IPS-18a (cell line): ENCODE measurements at regions not wholly inside any gene's neighbourhood (a gene's known extent, or its start where the extent isn't known, plus 50 kb on each side); places are given as distances from the start of the nearest gene placed in this dataset.

Experiments used
- H3K27ac ChIP-seq: one replicate; pipeline ENCODE4 v1.5.1; 2013; ENCODE audit warnings: low read length
- H3K27me3 ChIP-seq: one replicate; pipeline ENCODE4 v1.6.1; 2013; ENCODE audit warnings: mild to moderate bottlenecking, low read length; ENCODE audit not compliant: control insufficient read depth, insufficient read depth
- H3K36me3 ChIP-seq: one replicate; pipeline ENCODE4 v1.6.1; 2013; ENCODE audit warnings: low read depth, low read length; ENCODE audit not compliant: control insufficient read depth
- H3K4me1 ChIP-seq: one replicate; pipeline ENCODE4 v1.6.1; 2013; ENCODE audit warnings: low read depth, low read length; ENCODE audit not compliant: control insufficient read depth
- H3K4me3 ChIP-seq: one replicate; pipeline ENCODE4 v1.5.1; 2013; ENCODE audit warnings: low read length
- H3K9ac ChIP-seq: one replicate; pipeline ENCODE4 v1.6.1; 2013; ENCODE audit warnings: mild to moderate bottlenecking, low read length, moderate library complexity
- H3K9me3 ChIP-seq: one replicate; pipeline ENCODE4 v1.6.1; 2013; ENCODE audit warnings: low read depth, low read length; ENCODE audit not compliant: control insufficient read depth

DNA sequence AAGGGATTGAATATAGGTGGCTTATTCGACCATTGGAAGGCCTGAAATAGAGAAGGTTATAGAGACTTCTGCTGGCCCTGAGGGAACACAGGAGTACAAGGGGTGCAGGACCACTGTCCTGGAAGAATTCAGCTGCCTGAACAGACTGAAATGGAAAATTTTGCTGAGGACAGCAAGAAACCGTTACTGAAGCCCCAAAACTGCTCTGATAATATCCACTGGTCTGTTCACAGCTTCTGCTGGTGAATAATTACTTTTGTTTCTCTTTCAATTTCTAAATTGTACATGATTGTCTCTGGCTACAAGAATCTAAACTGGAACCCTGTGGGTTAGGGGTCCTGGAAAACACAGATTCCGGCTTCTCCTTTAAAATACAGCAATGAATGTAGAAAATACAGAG is 218.5 kb upstream of the CDH12 start:
- no peaks in the 10 kb centered on the region for H3K4me1 ChIP-seq
- H3K36me3 ChIP-seq: no peaks in the 10 kb centered on the region
- H3K9ac ChIP-seq: no peak overlapping the region
- no peak overlapping the region for H3K4me3 ChIP-seq
- no peak overlapping the region for H3K27ac ChIP-seq
- no peaks in the 10 kb centered on the region for H3K9me3 ChIP-seq
- H3K27me3 ChIP-seq: no peaks in the 10 kb centered on the region

DNA sequence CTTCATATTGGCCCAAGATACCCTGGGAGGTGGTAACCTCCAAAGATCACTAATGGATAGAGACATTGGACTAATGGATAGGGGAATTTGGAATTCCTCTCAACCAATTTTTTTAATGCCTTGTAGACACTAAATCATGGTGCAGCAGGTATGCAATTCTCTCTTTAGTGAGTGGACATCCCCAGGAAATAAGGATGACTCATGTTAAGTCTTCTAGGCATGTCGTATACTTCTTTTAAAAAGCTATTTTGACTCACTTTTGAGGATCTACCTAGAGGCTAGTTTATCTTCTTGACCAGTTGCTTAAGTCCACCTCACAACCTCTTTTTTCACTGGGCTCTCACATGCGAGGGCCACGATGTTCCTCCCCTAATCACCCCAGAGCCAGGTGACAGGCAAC is 211.6 kb upstream of the CDH12 start:
- H3K27ac ChIP-seq: no peak overlapping the region

DNA sequence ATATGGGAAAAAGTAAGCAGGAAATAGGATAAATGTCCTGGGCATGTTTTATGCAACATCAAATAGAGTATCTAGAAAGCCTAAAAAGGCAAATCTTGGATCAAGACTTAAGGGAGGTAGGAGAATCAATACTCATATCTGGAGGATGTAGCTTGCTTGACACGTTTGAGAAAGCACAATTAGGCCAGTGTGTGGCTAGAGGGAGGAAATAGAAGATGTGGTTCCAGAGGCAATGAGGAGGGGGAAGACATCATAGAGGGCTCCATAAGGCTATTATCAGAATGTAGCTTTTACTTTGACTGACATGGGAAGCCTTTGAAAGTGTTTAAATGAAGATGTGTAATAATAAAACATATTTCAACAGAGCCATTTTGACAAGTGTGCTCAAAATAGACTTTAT is 200.7 kb upstream of the CDH12 start:
- Histone ChIP-seq H3K9ac (no peak overlapping the region), H3K9me3 (no peaks in the 10 kb centered on the region), H3K27ac (no peak overlapping the region), H3K27me3 (no peaks in the 10 kb centered on the region), H3K36me3 (no peaks in the 10 kb centered on the region), H3K4me3 (no peak overlapping the region), H3K4me1 (no peaks in the 10 kb centered on the region)

More for the DNA sequence above, 211.6 kb upstream of the CDH12 start:
- H3K9me3 ChIP-seq: no peaks in the 10 kb centered on the region
- H3K27me3 ChIP-seq: no peaks in the 10 kb centered on the region
- H3K4me1 ChIP-seq: no peaks in the 10 kb centered on the region
- no peak overlapping the region for H3K9ac ChIP-seq
- H3K36me3 ChIP-seq: no peaks in the 10 kb centered on the region
- no peak overlapping the region for H3K4me3 ChIP-seq

DNA sequence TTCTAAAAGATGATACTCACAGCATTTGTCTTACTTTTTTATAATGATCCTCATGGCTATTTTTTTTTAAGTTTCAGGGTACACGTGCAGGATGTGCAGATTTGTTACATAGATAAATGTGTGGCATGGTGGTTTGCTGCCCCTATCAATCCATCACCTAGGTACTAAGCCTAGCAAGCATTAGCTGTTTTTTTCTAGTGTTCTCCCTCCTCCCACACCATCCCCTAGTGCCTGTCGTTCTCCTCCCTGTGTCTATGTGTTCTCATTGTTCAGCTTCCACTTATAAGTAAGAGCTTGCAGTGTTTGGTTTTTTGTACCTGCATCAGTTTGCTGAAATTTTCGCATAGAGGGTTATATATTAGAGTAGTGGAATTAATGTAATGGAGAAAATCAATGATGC is 189.1 kb upstream of the CDH12 start:
- Histone ChIP-seq H3K4me3 (no peak overlapping the region), H3K9me3 (no peaks in the 10 kb centered on the region), H3K27ac (no peak overlapping the region), H3K9ac (no peak overlapping the region), H3K4me1 (no peaks in the 10 kb centered on the region), H3K27me3 (no peaks in the 10 kb centered on the region), H3K36me3 (no peaks in the 10 kb centered on the region)

DNA sequence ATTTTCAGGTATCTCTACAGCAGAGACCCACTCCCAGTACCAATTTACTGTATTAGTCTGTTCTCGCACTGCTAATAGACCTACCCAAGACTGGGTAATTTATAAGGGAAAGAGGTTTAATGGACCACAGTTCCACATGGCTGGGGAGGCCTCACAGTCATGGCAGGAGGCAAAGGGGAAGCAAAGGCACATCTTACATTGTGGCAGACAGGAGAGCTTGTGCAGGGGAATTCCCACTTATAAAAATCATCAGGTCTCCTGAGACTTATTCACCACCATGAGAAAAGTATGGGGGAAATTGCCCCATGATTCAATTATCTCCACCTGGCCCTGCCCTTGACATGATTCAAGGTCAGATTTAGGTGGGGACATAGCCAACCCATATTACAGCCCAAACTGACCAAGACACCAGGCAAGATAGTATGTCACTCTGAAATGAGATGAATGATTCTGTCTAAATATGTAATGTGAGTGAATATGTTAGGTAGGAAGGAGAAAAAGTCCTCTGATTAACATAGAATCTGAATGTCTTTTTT is 182.5 kb upstream of the CDH12 start:
- Histone ChIP-seq H3K4me3 (no peak overlapping the region), H3K9ac (no peak overlapping the region), H3K4me1 (no peaks in the 10 kb centered on the region), H3K27me3 (no peaks in the 10 kb centered on the region), H3K27ac (no peak overlapping the region), H3K36me3 (no peaks in the 10 kb centered on the region), H3K9me3 (no peaks in the 10 kb centered on the region)

DNA sequence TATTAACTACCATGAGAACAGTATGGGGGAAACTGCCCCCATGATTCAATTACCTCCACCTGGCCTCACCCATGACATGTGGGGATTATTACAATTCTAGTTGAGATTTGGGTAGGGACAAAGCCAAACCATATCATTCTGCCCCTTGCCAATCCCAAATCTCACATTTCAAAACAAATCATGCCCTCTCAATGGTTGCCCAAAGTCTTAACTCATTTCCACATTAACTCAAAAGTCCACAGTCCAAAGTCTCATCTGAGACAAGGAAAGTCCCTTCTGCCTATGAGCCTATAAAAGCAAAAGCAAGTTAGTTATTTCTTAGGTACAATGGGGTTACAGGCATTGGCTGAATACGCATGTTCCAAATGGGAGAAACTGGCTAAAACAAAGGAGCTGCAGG is 180.7 kb upstream of the CDH12 start:
- no peaks in the 10 kb centered on the region for H3K27me3 ChIP-seq
- H3K4me1 ChIP-seq: no peaks in the 10 kb centered on the region
- H3K9ac ChIP-seq: no peak overlapping the region
- H3K27ac ChIP-seq: no peak overlapping the region
- H3K9me3 ChIP-seq: no peaks in the 10 kb centered on the region
- H3K4me3 ChIP-seq: no peak overlapping the region
- no peaks in the 10 kb centered on the region for H3K36me3 ChIP-seq

DNA sequence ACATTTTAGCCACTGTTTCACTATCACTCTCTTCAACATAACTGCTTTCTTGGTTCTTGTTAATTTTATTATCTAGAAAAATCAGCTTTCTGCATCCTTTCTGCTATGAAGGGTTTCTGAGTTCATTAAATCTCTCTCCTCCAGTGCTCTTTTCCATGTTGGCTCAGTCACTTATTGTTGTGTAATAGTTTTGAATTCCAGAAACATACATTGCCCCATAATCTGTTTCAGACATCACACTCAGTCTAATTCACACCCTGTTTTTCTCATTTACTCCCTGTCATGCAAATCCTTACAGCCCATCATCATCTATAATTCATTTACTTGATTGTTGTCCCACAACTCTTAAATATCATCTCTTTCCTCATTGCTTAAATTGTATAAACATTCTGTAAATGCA is 176.1 kb upstream of the CDH12 start:
- no peaks in the 10 kb centered on the region for H3K27me3 ChIP-seq
- no peak overlapping the region for H3K27ac ChIP-seq
- no peak overlapping the region for H3K9ac ChIP-seq
- H3K9me3 ChIP-seq: no peaks in the 10 kb centered on the region
- no peaks in the 10 kb centered on the region for H3K4me1 ChIP-seq
- H3K36me3 ChIP-seq: no peaks in the 10 kb centered on the region
- H3K4me3 ChIP-seq: no peak overlapping the region

DNA sequence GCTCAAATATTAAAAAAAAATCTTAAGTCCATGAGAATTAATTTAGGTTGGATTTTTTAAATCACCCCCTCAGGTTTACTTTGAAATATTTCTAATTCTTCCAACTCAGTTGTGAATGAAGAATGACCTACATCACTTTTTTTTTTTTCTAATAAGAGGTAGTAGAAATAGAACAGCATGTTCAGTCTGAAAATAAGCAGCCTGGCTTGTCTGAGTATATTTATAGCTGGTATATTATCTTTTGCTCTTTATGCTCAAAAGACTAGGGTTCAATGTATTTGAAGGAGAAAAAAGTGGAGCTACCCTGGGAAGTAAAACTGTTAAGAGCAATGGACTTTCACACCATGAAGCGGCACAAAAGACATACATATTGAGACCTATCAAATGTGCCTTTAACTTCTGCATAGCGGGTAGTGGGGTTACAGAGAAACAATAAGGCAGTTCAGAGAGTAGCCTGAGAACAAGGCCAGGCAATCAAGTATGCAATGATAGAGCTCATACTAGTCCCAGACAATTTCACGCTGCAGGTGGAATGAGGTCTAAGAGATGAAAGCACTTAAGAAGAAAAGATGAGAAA is 175.4 kb upstream of the CDH12 start:
- Histone ChIP-seq H3K36me3 (no peaks in the 10 kb centered on the region), H3K9ac (no peak overlapping the region), H3K4me3 (no peak overlapping the region), H3K4me1 (no peaks in the 10 kb centered on the region), H3K27me3 (no peaks in the 10 kb centered on the region), H3K27ac (no peak overlapping the region), H3K9me3 (no peaks in the 10 kb centered on the region)

DNA sequence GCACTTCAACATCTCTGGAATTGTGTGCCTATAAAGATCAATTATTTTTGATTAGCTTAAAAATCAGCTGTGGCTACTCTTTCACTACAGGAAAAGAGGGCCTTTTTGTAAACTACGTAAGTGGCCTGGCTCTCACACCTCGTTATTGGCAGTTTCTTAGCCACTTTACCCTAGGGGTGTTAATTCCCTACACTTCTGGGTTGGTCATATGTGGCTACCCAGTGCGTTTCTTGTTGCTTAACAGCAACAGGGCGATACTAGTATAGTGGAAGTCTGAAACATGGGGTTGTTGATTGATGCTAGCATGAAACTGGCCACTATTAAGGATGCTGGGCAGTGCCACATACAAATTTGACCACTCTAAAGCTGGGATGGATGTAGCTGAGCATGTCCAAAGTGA is 174.7 kb upstream of the CDH12 start:
- no peaks in the 10 kb centered on the region for H3K4me1 ChIP-seq
- H3K9ac ChIP-seq: no peak overlapping the region
- H3K27me3 ChIP-seq: no peaks in the 10 kb centered on the region
- H3K27ac ChIP-seq: no peak overlapping the region
- H3K4me3 ChIP-seq: no peak overlapping the region
- no peaks in the 10 kb centered on the region for H3K36me3 ChIP-seq
- H3K9me3 ChIP-seq: no peaks in the 10 kb centered on the region

DNA sequence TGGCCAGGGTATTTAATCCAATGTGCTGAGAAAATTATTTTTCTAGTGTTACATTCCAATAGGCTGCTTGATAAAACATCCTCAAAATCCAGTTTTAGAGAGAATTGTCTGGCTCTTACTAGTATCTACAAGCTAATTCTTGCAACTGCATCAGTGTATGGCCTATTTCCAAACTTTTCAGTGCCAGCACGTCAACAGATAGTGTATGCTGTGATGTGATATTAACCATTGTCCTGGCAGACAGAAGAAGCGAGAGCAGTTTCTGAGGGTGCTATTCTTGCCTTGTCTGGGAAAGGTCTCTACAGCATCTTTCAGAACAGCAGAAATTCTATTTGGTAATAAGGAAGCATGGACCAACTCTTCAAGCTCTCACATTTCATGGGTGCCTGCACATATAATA is 174.2 kb upstream of the CDH12 start:
- no peaks in the 10 kb centered on the region for H3K27me3 ChIP-seq
- no peaks in the 10 kb centered on the region for H3K9me3 ChIP-seq

DNA sequence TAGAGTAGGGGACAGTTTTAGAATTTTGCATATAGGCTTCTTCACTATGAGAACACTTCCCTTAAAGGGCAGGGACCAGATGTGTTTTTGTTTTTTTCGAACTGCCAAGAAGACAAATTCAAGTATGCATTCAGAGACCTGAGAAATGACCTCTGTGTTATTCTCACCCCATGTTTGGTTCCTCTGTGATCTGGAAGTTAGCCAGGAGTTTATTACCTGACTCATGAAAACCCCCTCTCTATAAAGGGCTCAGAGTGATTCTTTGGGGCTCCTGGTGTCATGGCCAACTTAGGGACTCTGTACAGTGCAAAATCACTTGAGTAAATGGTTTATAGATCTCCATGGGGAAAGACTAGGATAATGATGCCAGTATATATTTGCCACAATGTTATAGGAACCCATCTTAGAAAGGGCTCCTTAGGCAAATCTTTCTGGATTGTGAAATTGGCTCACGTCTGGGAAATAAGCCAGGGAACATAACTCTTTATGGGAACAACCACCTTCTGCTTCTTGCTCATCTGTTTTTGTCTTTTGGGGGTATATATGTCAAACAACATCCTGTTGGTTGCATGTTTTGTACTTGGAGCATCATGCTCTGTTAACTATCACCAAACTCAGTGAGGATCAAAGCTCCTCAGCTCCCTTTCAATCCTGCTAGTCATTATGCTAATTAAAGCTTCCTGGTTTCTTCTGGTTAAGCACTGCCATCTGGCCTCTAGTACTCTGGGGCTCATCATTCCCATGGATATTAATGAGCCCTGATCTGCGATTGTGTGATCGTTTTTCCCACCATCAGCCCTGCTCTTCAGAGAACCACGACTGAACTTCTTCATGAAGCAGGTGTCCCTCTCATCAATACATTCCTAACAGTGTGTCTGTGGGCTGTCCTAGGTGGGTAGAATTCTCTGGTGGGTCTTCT is 173.4 kb upstream of the CDH12 start:
- Histone ChIP-seq H3K9ac (no peak overlapping the region), H3K9me3 (no peaks in the 10 kb centered on the region), H3K36me3 (no peaks in the 10 kb centered on the region), H3K27me3 (no peaks in the 10 kb centered on the region), H3K4me1 (no peaks in the 10 kb centered on the region), H3K4me3 (no peak overlapping the region), H3K27ac (no peak overlapping the region)

More for the DNA sequence above, 174.2 kb upstream of the CDH12 start:
- Histone ChIP-seq H3K27ac (no peak overlapping the region), H3K4me1 (no peaks in the 10 kb centered on the region), H3K36me3 (no peaks in the 10 kb centered on the region), H3K9ac (no peak overlapping the region), H3K4me3 (no peak overlapping the region)
